NCI-H1417 treated with DMSO at 0.1 percent for 48 hours (cell line): ENCODE measurements at regions not wholly inside any gene's neighbourhood (a gene's known extent, or its start where the extent isn't known, plus 50 kb on each side); places are given as distances from the start of the nearest gene placed in this dataset.
A peak's percentile ranks its signal among the peaks of the same experiment; 100 is the strongest.
"Not testable (repeated sequence)": the region's sequence is repeated elsewhere in the genome, so short reads cannot be mapped to it uniquely, and the experiment has no call there.

ENCODE experiments used
- DNase-seq: peaks from one replicate; lab custom pipeline; 2025; lab: John Stamatoyannopoulos, UW

GRCh38 chr6:14597090-14597489 is 479.5 kb downstream of the CD83 start:
- no peak for DNase-seq

- DNase-seq, result no peak
Observed at GRCh38 chr6:14598017-14598864, 480.7 kb downstream of the CD83 start.

GRCh38 chr6:14600306-14600705 is 482.7 kb downstream of the CD83 start:
- DNase-seq, result not testable (repeated sequence)

GRCh38 chr6:14601490-14601889 is 483.9 kb downstream of the CD83 start:
- peak; percentile 28 for DNase-seq

- no peak for DNase-seq
Observed at GRCh38 chr6:14606353-14606752, 488.8 kb downstream of the CD83 start.

GRCh38 chr6:14610141-14610540 is 492.6 kb downstream of the CD83 start:
- DNase-seq, result no peak

GRCh38 chr6:14612016-14612980 is 494.7 kb downstream of the CD83 start:
- no peak for DNase-seq

- DNase-seq, result no peak
Observed at GRCh38 chr6:14614631-14615030, 497.1 kb downstream of the CD83 start.

- no peak for DNase-seq
Observed at GRCh38 chr6:14616656-14617055, 499.1 kb downstream of the CD83 start.

- DNase-seq, result no peak
Observed at GRCh38 chr6:14618759-14619418, 501.3 kb downstream of the CD83 start.

- DNase-seq, result no peak
Observed at GRCh38 chr6:14619419-14619781, 501.8 kb downstream of the CD83 start.

GRCh38 chr6:14620522-14620921 is 502.9 kb downstream of the CD83 start:
- DNase-seq, result no peak

- DNase-seq, result no peak
Observed at GRCh38 chr6:14621518-14621917, 503.9 kb downstream of the CD83 start.

GRCh38 chr6:14622085-14622484 is 504.5 kb downstream of the CD83 start:
- DNase-seq, result no peak

- DNase-seq, result no peak
Observed at GRCh38 chr6:14622909-14623505, 505.4 kb downstream of the CD83 start.

GRCh38 chr6:14625173-14625895 is 507.8 kb downstream of the CD83 start:
- DNase-seq, result no peak

- DNase-seq, result no peak
Observed at GRCh38 chr6:14626556-14626955, 509.0 kb downstream of the CD83 start.

- DNase-seq, result no peak
Observed at GRCh38 chr6:14630016-14630415, 512.4 kb downstream of the CD83 start.

GRCh38 chr6:14633479-14633878 is 515.9 kb downstream of the CD83 start:
- no peak for DNase-seq

- no peak for DNase-seq
Observed at GRCh38 chr6:14634072-14634471, 516.5 kb downstream of the CD83 start.

GRCh38 chr6:14635195-14635594 is 517.6 kb downstream of the CD83 start:
- DNase-seq, result no peak
